Nephron progenitor cell (in vitro differentiated cells): ENCODE measurements at regions not wholly inside any gene's neighbourhood (a gene's known extent, or its start where the extent isn't known, plus 50 kb on each side); places are given as distances from the start of the nearest gene placed in this dataset.
"Not testable (repeated sequence)": the region's sequence is repeated elsewhere in the genome, so short reads cannot be mapped to it uniquely, and the experiment has no call there.

Source experiments
- DNase-seq: peaks from one replicate; pipeline ENCODE4 v3.0.0; 2021
- H3K27ac Mint-ChIP-seq: 2 replicates; pipeline ENCODE4 v1.8.0; 2021; ENCODE audit warnings: mild to moderate bottlenecking, moderate library complexity, mixed read lengths
- H3K27me3 Mint-ChIP-seq: 2 replicates; pipeline ENCODE4 v1.8.0; 2021; ENCODE audit warnings: mild to moderate bottlenecking, low read depth, mixed read lengths; ENCODE audit not compliant: poor library complexity
- H3K36me3 Mint-ChIP-seq: 2 replicates; pipeline ENCODE4 v1.8.0; 2021; ENCODE audit warnings: low read depth, mixed read lengths
- H3K4me1 Mint-ChIP-seq: 2 replicates; pipeline ENCODE4 v1.8.0; 2021; ENCODE audit warnings: mixed read lengths
- H3K4me3 Mint-ChIP-seq: 2 replicates; pipeline ENCODE4 v1.8.0; 2021; ENCODE audit warnings: mild to moderate bottlenecking, moderate library complexity, mixed read lengths
- H3K9me3 Mint-ChIP-seq: 2 replicates; pipeline ENCODE4 v1.8.0; 2021; ENCODE audit warnings: mild to moderate bottlenecking, moderate library complexity, mixed read lengths
- TF ChIP-seq, protein P1 (sequence below): fragments of 200-600 bp; sonication (generic); IDR thresholded peaks from 2 replicates; pipeline ENCODE4 v1.5.0; 2021; ENCODE audit warnings: antibody characterized with exemption

DNA sequence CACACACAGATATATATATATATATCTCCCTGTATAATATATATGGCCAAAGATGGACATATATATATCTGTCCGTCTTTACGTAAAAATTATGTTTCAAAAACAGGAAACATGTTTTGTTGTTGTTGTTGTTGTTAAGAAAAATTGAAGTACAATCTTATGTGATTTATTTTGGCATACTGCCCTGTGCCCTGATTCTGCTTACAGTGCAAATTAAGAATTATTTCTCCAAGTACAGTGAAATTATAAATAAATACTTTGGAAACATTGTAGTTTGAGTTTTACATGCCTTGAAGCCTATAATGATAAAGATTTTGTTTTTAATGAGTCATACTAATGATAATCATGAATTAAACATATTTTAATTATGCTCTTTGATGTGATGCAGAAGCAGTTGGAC lies 994.9 kb downstream of the DIPK2A start:
- Mint-ChIP-seq H3K36me3 (no peaks in the 10 kb centered on the region), H3K4me1 (no peaks in the 10 kb centered on the region), H3K27ac (no peak overlapping the region), H3K4me3 (no peak overlapping the region), H3K27me3 (no peaks in the 10 kb centered on the region), H3K9me3 (no peaks in the 10 kb centered on the region)
- TF ChIP-seq, protein P1, sequence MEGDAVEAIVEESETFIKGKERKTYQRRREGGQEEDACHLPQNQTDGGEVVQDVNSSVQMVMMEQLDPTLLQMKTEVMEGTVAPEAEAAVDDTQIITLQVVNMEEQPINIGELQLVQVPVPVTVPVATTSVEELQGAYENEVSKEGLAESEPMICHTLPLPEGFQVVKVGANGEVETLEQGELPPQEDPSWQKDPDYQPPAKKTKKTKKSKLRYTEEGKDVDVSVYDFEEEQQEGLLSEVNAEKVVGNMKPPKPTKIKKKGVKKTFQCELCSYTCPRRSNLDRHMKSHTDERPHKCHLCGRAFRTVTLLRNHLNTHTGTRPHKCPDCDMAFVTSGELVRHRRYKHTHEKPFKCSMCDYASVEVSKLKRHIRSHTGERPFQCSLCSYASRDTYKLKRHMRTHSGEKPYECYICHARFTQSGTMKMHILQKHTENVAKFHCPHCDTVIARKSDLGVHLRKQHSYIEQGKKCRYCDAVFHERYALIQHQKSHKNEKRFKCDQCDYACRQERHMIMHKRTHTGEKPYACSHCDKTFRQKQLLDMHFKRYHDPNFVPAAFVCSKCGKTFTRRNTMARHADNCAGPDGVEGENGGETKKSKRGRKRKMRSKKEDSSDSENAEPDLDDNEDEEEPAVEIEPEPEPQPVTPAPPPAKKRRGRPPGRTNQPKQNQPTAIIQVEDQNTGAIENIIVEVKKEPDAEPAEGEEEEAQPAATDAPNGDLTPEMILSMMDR: no peak
- DNase-seq: no peak

DNA sequence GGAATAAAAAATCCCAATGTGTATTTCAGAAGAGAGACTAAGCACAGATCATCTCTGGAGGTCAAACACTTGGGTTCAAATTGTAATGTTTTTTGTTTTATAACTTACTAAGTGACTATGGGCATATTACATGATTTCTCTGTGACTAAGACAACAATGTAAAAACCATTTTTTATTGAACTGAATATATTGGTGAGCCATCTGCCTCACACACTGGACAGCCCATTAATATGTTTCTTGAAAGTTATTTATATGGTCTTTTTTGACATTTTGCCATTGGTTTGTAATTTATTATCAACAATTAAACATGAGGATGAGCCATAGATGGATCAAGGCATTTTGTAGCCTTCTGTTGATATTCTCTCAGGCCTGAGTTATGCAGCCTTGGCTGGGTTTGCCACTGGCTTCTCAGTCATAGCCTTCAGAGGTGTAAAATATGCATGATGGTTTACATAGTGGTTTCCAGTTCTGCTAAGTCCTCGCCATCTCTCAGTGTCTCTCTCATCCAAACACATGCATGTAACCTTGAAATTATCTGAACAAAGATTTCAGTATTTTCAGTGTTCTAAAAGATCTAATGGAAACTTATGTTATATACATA lies 997.2 kb downstream of the DIPK2A start:
- no peak for DNase-seq
- no peak overlapping the region for H3K27ac Mint-ChIP-seq
- H3K4me3 Mint-ChIP-seq: no peak overlapping the region
- H3K4me1 Mint-ChIP-seq: no peaks in the 10 kb centered on the region
- TF ChIP-seq, protein P1: no peak
- no peaks in the 10 kb centered on the region for H3K27me3 Mint-ChIP-seq
- no peaks in the 10 kb centered on the region for H3K36me3 Mint-ChIP-seq
- H3K9me3 Mint-ChIP-seq: peaks cover 4% of the 10 kb centered on the region

DNA sequence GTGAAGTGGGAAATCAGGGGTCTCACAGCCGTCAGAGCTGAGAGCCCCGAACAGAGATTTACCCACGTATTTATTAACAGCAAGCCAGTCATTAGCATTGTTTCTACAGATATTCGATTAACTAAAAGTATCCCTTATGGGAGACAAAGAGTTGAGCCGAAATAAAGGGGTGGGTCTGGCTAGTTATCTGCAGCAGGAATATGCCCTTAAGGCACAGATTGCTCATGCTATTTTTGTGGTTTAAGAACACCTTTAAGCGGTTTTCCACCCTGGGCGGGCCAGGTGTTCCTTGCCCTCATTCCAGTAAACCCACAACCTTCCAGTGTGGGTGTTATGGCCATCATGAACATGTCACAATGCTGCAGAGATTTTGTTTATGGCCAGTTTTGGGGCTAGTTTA lies 1012.9 kb downstream of the DIPK2A start:
- H3K36me3 Mint-ChIP-seq, H3K4me3 Mint-ChIP-seq, H3K9me3 Mint-ChIP-seq, H3K27me3 Mint-ChIP-seq, DNase-seq, H3K4me1 Mint-ChIP-seq, H3K27ac Mint-ChIP-seq: not testable (repeated sequence)

DNA sequence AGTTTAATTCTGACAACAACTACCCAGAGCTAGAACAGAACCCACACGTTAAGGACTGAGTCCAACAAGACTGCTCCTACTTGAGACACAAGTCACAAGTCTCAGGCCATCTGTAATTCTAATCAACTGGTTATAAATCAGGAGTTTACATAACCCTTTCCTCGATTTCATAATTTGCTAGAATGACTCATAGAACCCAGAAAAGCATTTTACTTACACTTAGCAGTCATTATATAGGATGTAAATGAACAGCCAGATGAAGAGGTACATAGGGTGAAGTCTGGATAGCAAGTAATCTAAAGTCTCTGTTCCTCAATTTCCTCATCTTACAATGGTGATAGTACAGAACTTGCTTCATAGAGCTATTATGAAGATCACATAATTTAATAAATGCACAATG lies 1018.2 kb downstream of the DIPK2A start:
- Mint-ChIP-seq H3K27me3 (no peaks in the 10 kb centered on the region), H3K9me3 (peaks cover 5% of the 10 kb centered on the region), H3K4me3 (no peak overlapping the region), H3K36me3 (no peaks in the 10 kb centered on the region), H3K4me1 (peaks cover 7% of the 10 kb centered on the region), H3K27ac (no peak overlapping the region)
- DNase-seq: no peak
- TF ChIP-seq, protein P1: no peak

DNA sequence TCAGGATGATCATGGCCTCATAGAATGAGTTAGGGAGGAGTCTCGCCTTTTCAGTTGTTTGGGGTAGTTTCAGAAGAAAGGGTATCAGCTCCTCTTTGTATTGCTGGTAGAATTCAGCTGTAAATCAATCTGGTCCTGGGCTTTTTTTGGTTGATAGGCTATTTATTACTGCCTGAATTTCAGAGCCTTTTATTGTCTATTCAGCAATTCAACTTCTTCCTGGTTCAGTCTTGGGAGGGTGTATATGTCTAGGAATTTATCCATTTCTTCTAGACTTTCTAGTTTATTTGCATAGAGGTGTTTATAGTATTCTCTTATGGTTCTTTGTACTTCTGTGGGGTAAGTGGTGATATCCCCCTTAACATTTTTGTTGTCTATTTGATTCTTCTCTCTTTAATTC lies 1024.2 kb downstream of the DIPK2A start:
- Mint-ChIP-seq H3K9me3 (peaks cover 5% of the 10 kb centered on the region), H3K36me3 (no peaks in the 10 kb centered on the region), H3K27ac (no peak overlapping the region), H3K27me3 (peaks cover 5% of the 10 kb centered on the region), H3K4me1 (peaks cover 4% of the 10 kb centered on the region), H3K4me3 (no peak overlapping the region)
- TF ChIP-seq, protein P1: no peak
- DNase-seq: no peak

DNA sequence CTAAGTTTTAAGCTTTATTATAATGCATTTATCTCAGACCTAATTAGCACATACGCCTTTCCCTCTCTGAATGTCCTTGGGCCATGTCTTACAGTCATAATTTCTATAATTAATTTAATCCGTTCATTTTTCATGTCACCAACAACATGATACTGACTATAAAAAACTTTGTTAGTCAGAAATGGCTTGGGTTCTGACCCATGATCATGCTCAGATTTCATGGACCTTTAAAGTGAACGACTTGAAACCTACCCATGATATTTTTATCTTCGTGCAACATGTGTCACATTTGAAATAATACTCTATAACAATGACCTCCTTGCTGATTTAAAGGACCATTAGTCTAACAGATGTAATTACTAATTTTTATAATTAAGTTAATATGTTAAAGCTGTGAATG lies 1033.8 kb downstream of the DIPK2A start:
- Mint-ChIP-seq H3K36me3 (no peaks in the 10 kb centered on the region), H3K4me3 (no peak overlapping the region), H3K27me3 (no peaks in the 10 kb centered on the region), H3K9me3 (peaks cover 4% of the 10 kb centered on the region), H3K4me1 (no peaks in the 10 kb centered on the region), H3K27ac (no peak overlapping the region)
- no peak for DNase-seq
- TF ChIP-seq, protein P1: no peak
